T-helper 2 cell treated with Interferon-gamma antibody and Interleukin-4, amounts not matched to agents 5 μg/mL and 100 μg/mL, for 36 hours (primary cell): ENCODE measurements at regions not wholly inside any gene's neighbourhood (a gene's known extent, or its start where the extent isn't known, plus 50 kb on each side); places are given as distances from the start of the nearest gene placed in this dataset.

Source experiments
- DNase-seq: peaks from one replicate; pipeline ENCODE4 v3.0.0; 2021; ENCODE audit warnings: low spot score
- H3K27ac Mint-ChIP-seq: one replicate; pipeline ENCODE4 v1.8.0; 2021; ENCODE audit warnings: mild to moderate bottlenecking, mixed read lengths
- H3K27me3 Mint-ChIP-seq: one replicate; pipeline ENCODE4 v1.8.0; 2021; ENCODE audit warnings: low read depth, mixed read lengths
- H3K36me3 Mint-ChIP-seq: one replicate; pipeline ENCODE4 v1.8.0; 2021; ENCODE audit warnings: low read depth, mixed read lengths
- H3K4me1 Mint-ChIP-seq: one replicate; pipeline ENCODE4 v1.8.0; 2021; ENCODE audit warnings: low read depth, mixed read lengths
- H3K4me3 Mint-ChIP-seq: one replicate; pipeline ENCODE4 v1.8.0; 2022; ENCODE audit warnings: mild to moderate bottlenecking, moderate library complexity, mixed read lengths
- H3K9me3 Mint-ChIP-seq: one replicate; pipeline ENCODE4 v1.8.0; 2021; ENCODE audit warnings: mixed read lengths

DNA sequence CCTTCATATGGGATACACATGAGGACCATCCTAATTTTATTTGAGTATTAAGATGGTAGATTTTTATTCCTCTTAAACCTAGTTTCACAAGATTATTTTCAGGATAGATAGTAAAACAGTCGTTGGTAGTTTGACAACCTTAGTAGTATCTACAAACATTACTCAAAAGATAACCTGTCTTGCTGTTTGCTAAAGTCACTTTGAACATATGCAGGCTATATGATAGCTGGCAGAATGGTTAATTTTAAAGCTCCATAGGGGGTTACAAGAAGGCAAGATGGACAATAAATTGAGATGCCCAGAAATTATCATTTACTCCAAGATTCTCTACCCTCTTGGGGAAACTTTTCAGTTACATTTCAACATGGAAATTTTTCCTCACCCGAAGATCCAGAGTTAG lies 525.7 kb downstream of the SOX5 start:
- Mint-ChIP-seq H3K4me3 (no peak overlapping the region), H3K36me3 (no peaks in the 10 kb centered on the region), H3K27me3 (no peaks in the 10 kb centered on the region), H3K9me3 (peaks cover 19% of the 10 kb centered on the region), H3K27ac (no peak overlapping the region), H3K4me1 (no peaks in the 10 kb centered on the region)
- DNase-seq: no peak

DNA sequence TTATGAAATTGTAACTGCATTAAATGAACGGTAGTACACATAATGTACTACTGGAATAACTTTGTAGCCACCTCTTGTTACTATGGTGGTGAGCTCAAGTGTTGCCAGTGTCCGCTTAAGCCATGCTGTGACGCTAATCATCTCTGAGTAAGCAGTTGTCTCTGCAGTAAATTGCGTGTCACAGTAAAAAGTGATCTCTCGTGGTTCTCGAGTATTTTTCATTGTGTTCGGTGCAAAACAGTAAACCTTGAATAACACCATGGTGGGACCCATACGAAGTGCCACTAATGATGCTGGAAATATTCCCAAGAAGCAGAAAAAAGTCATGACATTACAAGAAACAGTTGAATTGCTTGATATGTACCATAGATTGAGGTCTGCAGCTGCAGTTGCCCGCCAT lies 524.8 kb downstream of the SOX5 start:
- peaks cover 16% of the 10 kb centered on the region for H3K9me3 Mint-ChIP-seq
- H3K36me3 Mint-ChIP-seq: no peaks in the 10 kb centered on the region
- no peak for DNase-seq
- H3K4me1 Mint-ChIP-seq: no peaks in the 10 kb centered on the region
- H3K4me3 Mint-ChIP-seq: no peak overlapping the region
- no peaks in the 10 kb centered on the region for H3K27me3 Mint-ChIP-seq
- no peak overlapping the region for H3K27ac Mint-ChIP-seq

GRCh38 chr12:23426328-23426727 lies 523.1 kb downstream of the SOX5 start:
- no peaks in the 10 kb centered on the region for H3K4me1 Mint-ChIP-seq
- no peak for DNase-seq
- H3K36me3 Mint-ChIP-seq: no peaks in the 10 kb centered on the region
- H3K27me3 Mint-ChIP-seq: no peaks in the 10 kb centered on the region
- H3K9me3 Mint-ChIP-seq: peaks cover 23% of the 10 kb centered on the region
- H3K4me3 Mint-ChIP-seq: no peak overlapping the region
- H3K27ac Mint-ChIP-seq: no peak overlapping the region

GRCh38 chr12:23428758-23429157 lies 520.7 kb downstream of the SOX5 start:
- no peak overlapping the region for H3K27ac Mint-ChIP-seq
- no peaks in the 10 kb centered on the region for H3K36me3 Mint-ChIP-seq
- H3K27me3 Mint-ChIP-seq: no peaks in the 10 kb centered on the region
- no peaks in the 10 kb centered on the region for H3K4me1 Mint-ChIP-seq
- peaks cover 24% of the 10 kb centered on the region for H3K9me3 Mint-ChIP-seq
- no peak for DNase-seq
- H3K4me3 Mint-ChIP-seq: no peak overlapping the region

GRCh38 chr12:23431006-23431405 lies 518.5 kb downstream of the SOX5 start:
- Mint-ChIP-seq H3K27me3 (no peaks in the 10 kb centered on the region), H3K36me3 (no peaks in the 10 kb centered on the region), H3K4me1 (no peaks in the 10 kb centered on the region), H3K27ac (no peak overlapping the region), H3K4me3 (no peak overlapping the region), H3K9me3 (peaks cover 23% of the 10 kb centered on the region)
- no peak for DNase-seq

DNA sequence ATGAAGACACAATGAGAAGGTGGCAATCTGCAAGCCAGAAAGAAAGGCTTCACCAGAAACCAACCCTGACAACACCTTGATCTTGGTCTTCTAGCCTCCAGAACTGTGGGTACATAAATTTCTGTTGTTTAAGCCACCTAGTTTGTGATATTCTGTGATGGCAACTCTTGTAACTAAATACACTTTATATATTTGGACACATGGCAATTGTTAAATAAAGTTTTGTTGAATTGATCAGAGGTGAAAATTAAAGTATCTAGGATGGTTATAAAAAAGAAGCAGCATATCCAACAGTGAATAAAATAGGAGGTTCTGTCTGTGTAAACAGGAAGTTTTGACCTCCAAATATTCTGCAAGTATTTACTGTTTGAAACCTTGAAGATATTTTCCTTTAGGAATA lies 516.3 kb downstream of the SOX5 start:
- Mint-ChIP-seq H3K27me3 (no peaks in the 10 kb centered on the region), H3K27ac (no peak overlapping the region), H3K4me3 (no peak overlapping the region), H3K36me3 (no peaks in the 10 kb centered on the region), H3K4me1 (no peaks in the 10 kb centered on the region), H3K9me3 (peaks cover 32% of the 10 kb centered on the region)
- DNase-seq: no peak

DNA sequence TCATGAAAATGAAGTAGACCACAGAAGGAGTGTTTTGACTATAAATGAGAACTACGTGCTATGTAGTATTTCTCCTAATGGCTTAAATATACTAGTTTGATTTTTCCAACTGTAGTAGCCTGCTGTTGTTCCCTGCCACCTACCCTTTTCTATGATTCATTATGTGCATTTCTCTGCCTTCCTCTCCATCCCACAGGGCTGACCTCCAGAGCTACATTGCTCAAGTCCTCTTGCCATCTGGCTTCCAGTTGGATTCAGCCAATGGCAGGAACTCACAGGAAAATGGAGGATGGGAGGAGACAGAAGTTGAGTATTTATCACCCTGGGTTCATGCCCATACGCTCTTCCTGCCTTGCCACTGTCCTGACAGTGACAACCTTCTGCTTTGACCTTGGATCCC lies 515.3 kb downstream of the SOX5 start:
- no peak for DNase-seq
- Mint-ChIP-seq H3K27me3 (no peaks in the 10 kb centered on the region), H3K9me3 (peaks cover 32% of the 10 kb centered on the region), H3K36me3 (no peaks in the 10 kb centered on the region), H3K4me1 (no peaks in the 10 kb centered on the region), H3K27ac (no peak overlapping the region), H3K4me3 (no peak overlapping the region)

DNA sequence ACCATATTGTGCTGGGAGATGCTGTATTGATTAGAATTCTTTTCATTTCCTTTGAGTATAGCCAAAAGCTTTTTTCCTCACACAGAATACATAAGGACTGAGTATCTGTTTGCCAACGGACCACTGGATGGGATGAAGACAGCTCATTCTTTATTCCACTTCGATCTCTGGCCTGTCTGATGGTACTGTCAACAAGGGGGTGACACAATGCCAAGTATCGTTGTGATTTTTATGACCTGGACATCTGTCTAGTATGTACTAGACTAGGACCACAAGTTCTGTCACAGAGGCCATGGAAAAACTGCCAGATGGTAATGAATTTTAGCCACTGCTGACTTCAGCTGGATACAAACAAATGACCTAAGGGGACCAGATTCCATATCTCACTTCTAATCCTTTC lies 502.7 kb downstream of the SOX5 start:
- Mint-ChIP-seq H3K4me1 (no peaks in the 10 kb centered on the region), H3K27me3 (no peaks in the 10 kb centered on the region), H3K4me3 (no peak overlapping the region), H3K36me3 (no peaks in the 10 kb centered on the region), H3K27ac (no peak overlapping the region), H3K9me3 (peaks cover 20% of the 10 kb centered on the region)
- DNase-seq: no peak

DNA sequence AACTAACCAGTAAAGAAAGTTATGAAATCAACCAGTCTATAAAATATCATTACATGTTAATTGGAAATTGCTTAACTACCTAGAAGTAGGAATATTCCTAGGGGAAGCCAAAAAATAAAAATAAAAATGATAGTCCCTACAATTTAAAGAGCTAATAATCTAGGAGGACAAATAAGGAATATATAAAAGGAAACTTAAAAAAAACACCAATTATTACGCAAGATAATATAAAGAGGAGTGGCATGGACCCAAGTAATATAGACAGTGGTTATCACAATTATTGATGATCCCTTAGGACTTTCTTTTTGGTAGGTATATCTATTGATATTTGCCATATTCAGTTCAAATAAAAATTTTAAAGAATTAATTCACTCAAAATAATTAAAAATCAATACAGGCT lies 498.7 kb downstream of the SOX5 start:
- H3K27ac Mint-ChIP-seq: no peak overlapping the region
- no peak overlapping the region for H3K4me3 Mint-ChIP-seq
- H3K27me3 Mint-ChIP-seq: no peaks in the 10 kb centered on the region
- DNase-seq: no peak
- no peaks in the 10 kb centered on the region for H3K4me1 Mint-ChIP-seq
- no peaks in the 10 kb centered on the region for H3K36me3 Mint-ChIP-seq
- peaks cover 33% of the 10 kb centered on the region for H3K9me3 Mint-ChIP-seq

GRCh38 chr12:23455283-23455682 lies 494.2 kb downstream of the SOX5 start:
- Mint-ChIP-seq H3K36me3 (no peaks in the 10 kb centered on the region), H3K27me3 (no peaks in the 10 kb centered on the region), H3K27ac (no peak overlapping the region), H3K4me1 (no peaks in the 10 kb centered on the region), H3K9me3 (peaks cover 33% of the 10 kb centered on the region), H3K4me3 (no peak overlapping the region)
- DNase-seq: no peak

DNA sequence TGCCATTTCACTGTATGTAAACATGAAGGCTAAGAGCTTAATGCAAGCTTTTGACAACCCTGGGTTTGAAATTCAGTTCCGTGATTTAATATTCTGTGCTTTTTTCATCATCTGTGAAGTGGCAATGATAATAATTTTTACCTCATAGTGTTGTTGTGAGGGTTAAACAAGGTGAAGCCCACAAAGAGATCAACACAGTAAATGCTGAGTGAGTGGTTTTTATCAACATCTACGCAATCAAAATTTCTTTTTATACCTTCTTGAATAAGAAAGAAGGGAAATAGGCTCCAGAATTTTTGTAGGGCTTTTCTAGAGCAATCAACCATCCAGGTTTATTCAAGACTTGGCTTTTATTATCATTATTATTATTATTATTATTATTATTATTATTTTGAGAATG lies 490.8 kb downstream of the SOX5 start:
- Mint-ChIP-seq H3K9me3 (peaks cover 27% of the 10 kb centered on the region), H3K4me1 (no peaks in the 10 kb centered on the region), H3K27me3 (no peaks in the 10 kb centered on the region), H3K27ac (no peak overlapping the region), H3K36me3 (no peaks in the 10 kb centered on the region), H3K4me3 (no peak overlapping the region)
- no peak for DNase-seq

DNA sequence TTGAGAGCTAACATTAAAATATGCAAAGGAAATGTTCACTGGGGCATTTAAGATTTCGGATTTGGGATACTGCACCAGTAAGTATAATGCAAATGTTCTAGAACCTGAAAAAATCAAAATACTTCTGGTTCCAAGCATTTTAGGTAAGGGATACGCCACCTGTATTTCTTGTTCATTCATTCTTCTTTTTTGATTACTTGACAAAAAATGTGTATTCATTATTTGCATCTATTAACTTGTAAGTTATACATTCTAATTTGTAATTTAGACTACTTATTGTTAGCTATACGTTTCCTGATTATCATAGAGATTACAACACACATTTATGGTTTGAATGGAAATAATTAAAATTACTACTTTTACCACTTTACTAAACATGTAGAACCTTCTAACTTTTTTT lies 486.9 kb downstream of the SOX5 start:
- H3K36me3 Mint-ChIP-seq: no peaks in the 10 kb centered on the region
- no peak for DNase-seq
- H3K27ac Mint-ChIP-seq: no peak overlapping the region
- peaks cover 35% of the 10 kb centered on the region for H3K9me3 Mint-ChIP-seq
- H3K27me3 Mint-ChIP-seq: no peaks in the 10 kb centered on the region
- H3K4me3 Mint-ChIP-seq: no peak overlapping the region
- H3K4me1 Mint-ChIP-seq: no peaks in the 10 kb centered on the region

DNA sequence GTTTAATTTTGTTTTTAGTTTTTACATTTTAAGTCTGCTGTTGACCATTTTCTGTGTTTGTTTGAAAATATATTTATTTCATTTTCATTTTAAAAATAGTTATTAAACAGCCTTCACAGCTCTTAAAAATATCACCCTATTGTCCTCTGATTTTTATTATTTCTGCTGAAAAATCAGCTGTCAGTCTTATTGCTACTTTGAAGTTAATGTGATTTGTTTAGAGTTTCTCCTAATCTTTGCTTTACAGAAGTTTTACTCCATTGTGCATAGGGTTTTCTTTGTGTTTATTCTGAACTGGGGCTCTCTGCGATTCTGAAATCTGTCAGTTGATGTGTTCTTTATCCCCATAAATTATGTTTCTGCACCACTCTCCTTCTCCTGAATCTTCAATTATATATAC lies 486.3 kb downstream of the SOX5 start:
- H3K9me3 Mint-ChIP-seq: peaks cover 39% of the 10 kb centered on the region
- no peaks in the 10 kb centered on the region for H3K36me3 Mint-ChIP-seq
- H3K27ac Mint-ChIP-seq: no peak overlapping the region
- H3K4me3 Mint-ChIP-seq: no peak overlapping the region
- no peak for DNase-seq
- no peaks in the 10 kb centered on the region for H3K4me1 Mint-ChIP-seq
- no peaks in the 10 kb centered on the region for H3K27me3 Mint-ChIP-seq

GRCh38 chr12:23464241-23464812 lies 485.1 kb downstream of the SOX5 start:
- Mint-ChIP-seq H3K4me1 (no peaks in the 10 kb centered on the region), H3K4me3 (no peak overlapping the region), H3K9me3 (peaks cover 44% of the 10 kb centered on the region), H3K27me3 (no peaks in the 10 kb centered on the region), H3K27ac (no peak overlapping the region), H3K36me3 (no peaks in the 10 kb centered on the region)
- no peak for DNase-seq

GRCh38 chr12:23472329-23472971 lies 477.0 kb downstream of the SOX5 start:
- Mint-ChIP-seq H3K36me3 (no peaks in the 10 kb centered on the region), H3K9me3 (peaks cover 45% of the 10 kb centered on the region), H3K4me3 (no peak overlapping the region), H3K27me3 (no peaks in the 10 kb centered on the region), H3K4me1 (no peaks in the 10 kb centered on the region), H3K27ac (no peak overlapping the region)
- no peak for DNase-seq
